Endothelial cell of umbilical vein (primary cell): ENCODE measurements at regions not wholly inside any gene's neighbourhood (a gene's known extent, or its start where the extent isn't known, plus 50 kb on each side); places are given as distances from the start of the nearest gene placed in this dataset.

Experiments used
- CTCF ChIP-seq, 2 donors: IDR thresholded peaks; 1 replicate in 1 of 2; 2 replicates in 1 of 2; pipeline ENCODE4 v1.5.1; 2011; ENCODE audit warnings: low read length in 2 of 2, mild to moderate bottlenecking in 2 of 2, moderate library complexity in 2 of 2, control low read depth in 1 of 2, inconsistent platforms in 1 of 2, low read depth in 1 of 2; ENCODE audit not compliant: insufficient read depth in 1 of 2; ENCODE audit errors: extremely low read depth in 1 of 2
- EZH2 ChIP-seq: IDR thresholded peaks from 2 replicates; pipeline ENCODE4 v1.6.1; 2012; ENCODE audit warnings: borderline replicate concordance, low read depth, mild to moderate bottlenecking, moderate library complexity, low read length, inconsistent platforms; ENCODE audit not compliant: severe bottlenecking
- FOS ChIP-seq: IDR thresholded peaks from 2 replicates; pipeline ENCODE4 v1.6.1; 2011; ENCODE audit warnings: mild to moderate bottlenecking, low read length, moderate library complexity, borderline replicate concordance; ENCODE audit not compliant: insufficient read depth
- JUN ChIP-seq: IDR thresholded peaks from 2 replicates; pipeline ENCODE4 v1.6.1; 2011; ENCODE audit warnings: borderline replicate concordance, low read depth; ENCODE audit not compliant: insufficient read length, insufficient read depth
- MAX ChIP-seq: IDR thresholded peaks from 2 replicates; pipeline ENCODE4 v1.6.1; 2011; ENCODE audit not compliant: insufficient read depth, insufficient read length
- MYC ChIP-seq: IDR thresholded peaks from one replicate; pipeline ENCODE4 v1.6.1; 2011; ENCODE audit warnings: mild to moderate bottlenecking, low read depth, low read length
- POLR2A ChIP-seq: IDR thresholded peaks from 2 replicates; pipeline ENCODE4 v1.6.1; 2012; ENCODE audit warnings: low read depth, mild to moderate bottlenecking, control low read depth, low read length
- POLR2AphosphoS5 ChIP-seq: IDR thresholded peaks from 2 replicates; pipeline ENCODE4 v1.6.1; 2012; ENCODE audit warnings: low read depth, mild to moderate bottlenecking, control low read depth, low read length, moderate library complexity; ENCODE audit not compliant: insufficient read depth

GRCh38 chr10:28985137-28985885 is 303.6 kb upstream of the LYZL1 start:
- TF ChIP-seq CTCF (IDR thresholded peaks at IDR 0.05; ENCODE audit: extremely low read depth in 1 of 2, insufficient read depth in 1 of 2, low read depth in 1 of 2, low read length in 2 of 2): no peak
- no peak for TF ChIP-seq POLR2A
- no peak for TF ChIP-seq MAX
- TF ChIP-seq EZH2: no peak
- TF ChIP-seq POLR2AphosphoS5: no peak
- TF ChIP-seq MYC: no peak
- TF ChIP-seq JUN: no peak
- TF ChIP-seq FOS: no peak
